Endothelial cell of umbilical vein (primary cell): ENCODE measurements at regions not wholly inside any gene's neighbourhood (a gene's known extent, or its start where the extent isn't known, plus 50 kb on each side); places are given as distances from the start of the nearest gene placed in this dataset.

ENCODE experiments used
- CTCF ChIP-seq, 2 donors: IDR thresholded peaks; 1 replicate in 1 of 2; 2 replicates in 1 of 2; pipeline ENCODE4 v1.5.1; 2011; ENCODE audit warnings: low read length in 2 of 2, mild to moderate bottlenecking in 2 of 2, moderate library complexity in 2 of 2, control low read depth in 1 of 2, inconsistent platforms in 1 of 2, low read depth in 1 of 2; ENCODE audit not compliant: insufficient read depth in 1 of 2; ENCODE audit errors: extremely low read depth in 1 of 2
- EZH2 ChIP-seq: IDR thresholded peaks from 2 replicates; pipeline ENCODE4 v1.6.1; 2012; ENCODE audit warnings: borderline replicate concordance, low read depth, mild to moderate bottlenecking, moderate library complexity, low read length, inconsistent platforms; ENCODE audit not compliant: severe bottlenecking
- FOS ChIP-seq: IDR thresholded peaks from 2 replicates; pipeline ENCODE4 v1.6.1; 2011; ENCODE audit warnings: mild to moderate bottlenecking, low read length, moderate library complexity, borderline replicate concordance; ENCODE audit not compliant: insufficient read depth
- MYC ChIP-seq: IDR thresholded peaks from one replicate; pipeline ENCODE4 v1.6.1; 2011; ENCODE audit warnings: mild to moderate bottlenecking, low read depth, low read length
- POLR2A ChIP-seq: IDR thresholded peaks from 2 replicates; pipeline ENCODE4 v1.6.1; 2012; ENCODE audit warnings: low read depth, mild to moderate bottlenecking, control low read depth, low read length
- POLR2AphosphoS5 ChIP-seq: IDR thresholded peaks from 2 replicates; pipeline ENCODE4 v1.6.1; 2012; ENCODE audit warnings: low read depth, mild to moderate bottlenecking, control low read depth, low read length, moderate library complexity; ENCODE audit not compliant: insufficient read depth

DNA sequence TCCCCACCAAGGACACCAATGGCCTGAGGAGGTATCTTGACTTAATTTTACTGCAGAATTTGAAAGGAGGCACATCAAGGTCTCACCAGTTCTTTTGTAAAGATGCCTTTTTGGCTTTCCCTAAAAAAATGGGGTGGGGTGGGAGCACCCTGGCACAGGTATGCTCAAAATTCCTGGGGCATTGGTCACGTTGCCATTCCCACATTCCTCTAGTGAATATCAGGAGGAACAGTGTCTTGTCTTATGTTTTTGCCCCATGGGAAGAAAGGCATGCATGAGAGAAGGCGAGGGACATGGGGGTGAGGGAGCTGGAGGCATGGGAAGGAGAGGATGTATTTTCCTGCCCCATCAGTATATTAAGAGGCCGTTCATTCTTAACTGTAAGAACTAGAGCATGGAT, 275.3 kb downstream of the CMPK2 start:
- TF ChIP-seq POLR2AphosphoS5 (no peak), EZH2 (no peak), CTCF (IDR thresholded peaks at IDR 0.05; ENCODE audit: extremely low read depth in 1 of 2, insufficient read depth in 1 of 2, low read depth in 1 of 2, low read length in 2 of 2) (no peak), POLR2A (no peak), MYC (no peak), FOS (no peak)
